ENCODE measurements at regions not wholly inside any gene's neighbourhood (a gene's known extent, or its start where the extent isn't known, plus 50 kb on each side); places are given as distances from the start of the nearest gene placed in this dataset.
A peak's percentile ranks its signal among the peaks of the same experiment; 100 is the strongest.

DNA sequence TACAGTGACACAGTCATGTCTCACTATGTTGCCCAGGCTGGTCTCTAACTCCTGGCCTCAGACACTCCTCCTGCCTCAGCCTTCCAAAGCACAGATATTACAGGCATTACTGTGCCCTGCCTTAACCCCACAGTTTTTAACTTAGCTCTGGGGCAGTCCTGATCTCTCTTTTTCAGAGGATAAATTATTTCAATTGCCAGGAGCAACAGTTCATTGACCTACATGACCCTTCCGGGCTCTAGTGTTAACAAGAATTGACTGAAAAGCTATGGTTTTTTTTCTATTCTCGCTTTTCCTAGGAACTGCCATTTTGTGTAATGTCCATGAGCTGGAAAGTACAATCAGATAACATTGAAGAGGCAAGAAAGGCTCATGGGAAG is 92.8 kb downstream of the HNRNPLL start:
- peaks cover 7% of the 10 kb centered on the region for H3K4me1 Mint-ChIP-seq
- H3K36me3 Mint-ChIP-seq: peaks cover 6% of the 10 kb centered on the region
- no peak overlapping the region for H3K4me3 Mint-ChIP-seq
- no peak for ATAC-seq
- no peaks in the 10 kb centered on the region for H3K27me3 Mint-ChIP-seq
- H3K9me3 Mint-ChIP-seq: peaks cover 4% of the 10 kb centered on the region
- no peak overlapping the region for H3K27ac Mint-ChIP-seq

DNA sequence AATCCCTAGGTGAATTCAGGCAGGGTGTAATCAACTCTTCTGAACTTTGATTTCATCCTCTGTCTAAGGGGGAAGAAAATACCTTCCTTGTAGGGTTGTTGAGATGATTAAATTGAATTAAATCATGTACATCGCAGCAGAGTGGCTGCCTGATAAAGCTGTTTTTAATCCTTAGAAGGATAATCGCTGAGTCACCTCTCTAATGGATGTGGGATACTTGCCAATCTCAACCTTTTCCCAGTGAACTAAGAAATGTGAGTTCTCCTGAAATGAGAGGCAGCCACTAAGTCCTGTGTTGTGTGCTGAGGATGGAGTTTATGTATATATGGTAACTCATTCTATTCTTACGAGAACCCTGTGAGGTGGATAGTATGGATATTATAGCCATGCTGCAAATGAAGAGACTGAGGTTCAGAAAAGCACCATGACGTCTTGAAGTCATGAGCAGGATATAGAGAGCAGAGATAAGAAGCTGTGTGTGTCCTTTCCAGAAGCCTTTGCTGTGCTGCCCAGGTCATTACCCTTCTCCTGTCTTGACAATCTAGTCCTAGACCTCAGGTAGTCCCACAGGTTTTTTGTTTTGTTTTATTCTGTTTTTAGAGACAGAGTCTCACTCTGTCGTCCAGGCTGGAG is 93.3 kb downstream of the HNRNPLL start:
- H3K4me3 Mint-ChIP-seq: no peak overlapping the region
- H3K4me1 Mint-ChIP-seq: peaks cover 9% of the 10 kb centered on the region
- H3K9me3 Mint-ChIP-seq: peaks cover 4% of the 10 kb centered on the region
- no peak overlapping the region for H3K27ac Mint-ChIP-seq
- H3K27me3 Mint-ChIP-seq: no peaks in the 10 kb centered on the region
- ATAC-seq: no peak
- peaks cover 6% of the 10 kb centered on the region for H3K36me3 Mint-ChIP-seq

DNA sequence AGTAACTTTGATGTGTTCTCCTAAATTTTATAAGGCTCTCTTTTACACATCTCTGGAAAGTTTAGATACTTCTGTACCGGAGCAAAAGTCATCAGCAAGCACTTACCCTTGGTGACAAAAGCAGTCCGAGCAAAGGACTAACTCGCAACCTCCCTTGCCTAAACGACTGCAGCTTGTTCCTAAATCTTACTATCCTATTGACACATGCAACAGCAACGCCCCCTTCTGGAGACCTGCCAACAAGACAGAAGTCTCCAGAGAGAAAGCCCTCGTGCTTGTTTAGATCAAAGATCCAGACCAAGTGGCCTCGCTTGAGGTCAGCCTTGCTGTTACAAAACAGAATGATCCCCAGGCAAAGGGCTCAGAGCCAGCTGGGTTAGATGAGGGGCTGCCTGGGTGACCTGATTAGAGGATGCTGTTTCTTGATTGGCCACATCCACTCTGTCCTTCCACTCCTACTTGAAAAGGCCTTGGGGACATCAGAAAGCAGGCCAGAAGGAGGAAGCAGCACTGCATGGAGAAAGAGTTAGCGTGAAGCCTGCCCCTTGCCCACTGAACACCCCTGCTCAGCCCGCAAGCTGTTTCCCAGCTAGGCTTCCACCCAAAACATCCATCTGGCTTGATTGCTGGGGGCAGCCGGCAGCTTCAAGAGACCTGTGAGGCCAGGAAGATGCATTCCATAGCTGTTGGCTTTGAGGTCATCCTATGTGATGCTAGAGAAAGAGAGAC is 94.3 kb downstream of the HNRNPLL start:
- Mint-ChIP-seq H3K36me3 (peaks cover 6% of the 10 kb centered on the region), H3K27me3 (no peaks in the 10 kb centered on the region), H3K9me3 (peaks cover 4% of the 10 kb centered on the region), H3K27ac (peak overlapping the region; percentile 36), H3K4me3 (no peak overlapping the region), H3K4me1 (peaks cover 12% of the 10 kb centered on the region)
- peak; percentile 87 for ATAC-seq

DNA sequence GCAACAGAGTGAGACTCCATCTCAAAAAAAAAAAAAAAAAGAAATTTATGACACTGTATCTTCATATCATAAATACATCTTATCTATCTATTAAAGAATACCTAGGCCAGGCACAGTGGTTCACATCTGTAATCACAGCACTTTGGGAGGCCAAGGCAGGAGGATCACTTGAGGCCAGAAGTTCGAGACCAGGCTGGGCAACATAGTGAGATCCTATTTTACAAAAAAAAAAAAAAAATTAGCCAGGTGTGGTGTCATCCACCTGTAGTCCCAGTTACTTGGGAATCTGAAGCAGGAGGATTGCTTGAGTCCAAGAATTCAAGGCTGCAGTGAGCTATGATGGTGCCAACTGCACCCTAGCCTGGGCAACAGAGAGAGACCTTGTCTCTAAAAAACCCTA is 95.0 kb downstream of the HNRNPLL start:
- Mint-ChIP-seq H3K27me3 (no peaks in the 10 kb centered on the region), H3K4me1 (peaks cover 12% of the 10 kb centered on the region), H3K9me3 (peaks cover 4% of the 10 kb centered on the region), H3K27ac (no peak overlapping the region), H3K4me3 (no peak overlapping the region), H3K36me3 (peaks cover 7% of the 10 kb centered on the region)
- no peak for ATAC-seq

DNA sequence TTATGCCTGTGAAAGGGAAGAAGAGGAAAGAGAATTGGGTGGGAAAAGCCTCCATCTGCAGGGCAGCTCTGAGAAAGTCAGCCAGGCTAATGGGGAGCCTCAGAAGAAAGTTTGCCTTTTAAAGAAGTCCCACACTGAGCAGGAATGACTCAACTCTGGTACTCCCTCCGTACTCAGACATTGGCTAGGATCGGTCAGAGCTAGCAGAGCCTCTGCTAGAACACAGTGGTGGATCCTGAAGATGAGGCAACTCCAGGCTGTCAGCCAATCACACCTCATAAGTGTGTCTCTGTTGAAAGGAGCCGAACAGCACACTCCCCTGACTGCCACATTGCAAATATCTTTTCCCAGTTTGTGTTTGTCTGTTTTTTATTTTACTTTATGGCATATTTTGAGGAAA is 96.9 kb downstream of the HNRNPLL start:
- no peak overlapping the region for H3K4me3 Mint-ChIP-seq
- no peak for ATAC-seq
- H3K27me3 Mint-ChIP-seq: no peaks in the 10 kb centered on the region
- H3K27ac Mint-ChIP-seq: no peak overlapping the region
- H3K4me1 Mint-ChIP-seq: peaks cover 12% of the 10 kb centered on the region
- H3K36me3 Mint-ChIP-seq: peaks cover 19% of the 10 kb centered on the region
- H3K9me3 Mint-ChIP-seq: peaks cover 11% of the 10 kb centered on the region

DNA sequence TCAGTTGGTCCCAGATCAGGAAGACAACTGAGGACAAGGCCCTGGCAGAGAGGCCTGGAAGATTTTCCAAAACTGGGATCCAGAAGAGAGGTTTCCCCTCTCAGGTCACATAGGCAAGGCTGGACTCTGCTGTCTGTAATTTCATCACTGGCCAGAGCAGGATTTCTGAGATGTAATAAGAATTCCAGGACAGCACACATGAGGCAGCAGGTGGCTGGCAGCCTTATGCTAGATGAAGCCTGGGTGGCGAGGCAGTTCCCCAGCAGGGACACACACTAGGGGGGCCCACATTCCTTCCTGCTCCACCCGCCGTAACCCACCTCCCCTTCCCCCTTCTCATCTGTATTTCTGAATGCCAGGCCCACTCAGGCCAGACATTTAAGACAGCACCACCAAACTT is 98.6 kb downstream of the HNRNPLL start:
- peaks cover 11% of the 10 kb centered on the region for H3K9me3 Mint-ChIP-seq
- ATAC-seq: no peak
- H3K4me3 Mint-ChIP-seq: no peak overlapping the region

DNA sequence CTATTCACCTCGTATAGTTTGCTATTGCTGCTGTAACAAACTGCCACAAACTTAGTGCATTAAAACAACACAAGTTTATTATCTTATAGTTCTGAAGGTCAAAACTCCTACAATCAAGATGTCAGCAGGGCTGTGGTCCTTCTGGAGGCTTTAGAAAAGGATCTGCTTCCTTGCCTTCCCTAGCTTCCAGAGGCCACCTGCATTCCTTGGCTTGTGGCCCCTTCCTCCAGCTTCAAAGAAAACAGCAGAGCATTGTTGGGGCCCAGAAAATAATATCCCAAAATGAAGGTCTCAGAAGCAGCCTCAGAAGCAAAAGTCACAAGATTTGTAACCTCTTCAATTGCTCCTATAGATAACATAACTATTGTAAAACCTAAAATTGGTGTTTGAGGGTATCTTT is 100.6 kb downstream of the HNRNPLL start:
- no peaks in the 10 kb centered on the region for H3K27me3 Mint-ChIP-seq
- no peak overlapping the region for H3K27ac Mint-ChIP-seq
- H3K4me1 Mint-ChIP-seq: peaks cover 15% of the 10 kb centered on the region
- peaks cover 11% of the 10 kb centered on the region for H3K9me3 Mint-ChIP-seq
- peaks cover 19% of the 10 kb centered on the region for H3K36me3 Mint-ChIP-seq
- ATAC-seq: no peak
- no peak overlapping the region for H3K4me3 Mint-ChIP-seq

More for the DNA sequence above, 98.6 kb downstream of the HNRNPLL start:
- Mint-ChIP-seq H3K27ac (no peak overlapping the region), H3K4me1 (peaks cover 12% of the 10 kb centered on the region), H3K27me3 (no peaks in the 10 kb centered on the region), H3K36me3 (peaks cover 19% of the 10 kb centered on the region)

DNA sequence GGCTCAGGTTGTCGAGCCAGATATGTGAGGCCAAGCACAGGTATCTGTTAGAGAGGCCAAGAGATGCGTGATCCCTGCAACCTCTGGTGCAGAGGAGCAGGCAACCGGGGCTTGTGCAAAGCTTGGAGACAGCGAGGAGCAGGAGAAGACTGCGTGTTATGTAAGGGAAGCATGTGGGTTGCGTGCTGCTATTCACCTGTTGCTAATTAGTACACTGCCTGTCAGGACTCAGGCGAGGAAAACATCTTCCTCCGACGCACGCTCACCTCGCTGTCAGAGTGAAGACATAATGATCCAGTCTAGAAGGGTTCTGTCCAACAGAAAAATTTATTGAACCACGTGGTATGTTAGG is 102.5 kb downstream of the HNRNPLL start:
- no peak for ATAC-seq
- Mint-ChIP-seq H3K4me3 (no peak overlapping the region), H3K36me3 (peaks cover 13% of the 10 kb centered on the region), H3K27me3 (no peaks in the 10 kb centered on the region), H3K4me1 (peaks cover 15% of the 10 kb centered on the region), H3K9me3 (peaks cover 7% of the 10 kb centered on the region), H3K27ac (no peak overlapping the region)

DNA sequence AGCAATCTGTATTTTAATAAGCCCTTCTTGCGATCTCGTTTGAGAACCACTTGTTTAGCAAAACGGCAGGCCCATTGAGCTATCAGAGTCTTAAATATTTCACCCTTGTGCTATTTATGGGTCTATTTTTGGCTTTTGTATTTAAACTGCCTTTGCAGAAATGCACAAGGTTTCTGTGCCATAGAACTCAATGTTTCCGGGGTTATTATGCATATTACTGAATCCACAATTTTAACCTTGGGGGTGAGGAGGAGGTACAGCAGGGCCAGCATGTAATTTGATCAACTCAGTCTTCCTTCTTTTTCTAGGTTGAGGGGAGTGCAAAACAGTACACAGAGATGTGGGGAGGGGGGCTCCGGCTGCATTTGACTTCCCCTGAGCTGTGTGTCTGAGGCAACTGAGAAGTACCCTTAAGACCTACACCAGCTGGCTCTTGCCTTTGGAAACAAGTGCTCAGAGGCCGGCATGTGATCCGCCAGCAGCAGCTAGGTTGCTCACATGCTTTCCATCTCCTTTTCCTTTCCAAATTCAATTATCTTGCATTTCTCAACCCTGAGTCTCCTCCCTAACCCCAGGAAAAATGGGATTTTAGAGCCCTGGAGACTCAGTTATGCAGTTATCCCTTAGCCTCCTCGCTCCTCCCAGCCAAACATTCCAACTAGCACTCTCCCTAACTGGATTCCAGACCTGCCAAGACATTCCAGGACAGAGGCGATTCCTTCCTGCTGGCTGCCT is 103.0 kb downstream of the HNRNPLL start:
- Mint-ChIP-seq H3K36me3 (peaks cover 13% of the 10 kb centered on the region), H3K9me3 (peaks cover 7% of the 10 kb centered on the region), H3K4me1 (peaks cover 15% of the 10 kb centered on the region), H3K27me3 (no peaks in the 10 kb centered on the region), H3K27ac (no peak overlapping the region), H3K4me3 (no peak overlapping the region)
- no peak for ATAC-seq

DNA sequence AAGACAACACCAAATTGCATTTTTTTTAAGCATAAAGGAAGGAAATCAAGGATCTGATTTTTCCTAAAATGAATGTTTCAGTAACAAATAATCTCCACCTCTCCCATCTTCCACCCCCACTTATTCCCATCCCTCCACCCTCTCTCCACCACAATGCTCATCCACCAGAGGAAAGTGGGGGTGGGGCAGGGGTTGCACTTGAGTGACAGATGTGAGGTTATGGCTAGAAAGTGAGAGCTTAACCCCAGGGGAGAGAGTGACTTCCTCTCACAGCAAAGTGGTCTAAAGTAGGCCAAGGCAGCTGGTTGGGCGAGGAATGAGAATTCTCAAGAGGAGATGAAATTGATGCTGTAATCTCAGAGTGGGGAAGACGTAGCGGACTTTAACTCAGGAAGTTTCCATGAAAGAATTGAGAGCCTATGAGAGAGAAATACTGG is 104.7 kb downstream of the HNRNPLL start:
- Mint-ChIP-seq H3K4me1 (peaks cover 10% of the 10 kb centered on the region), H3K4me3 (peak overlapping the region; percentile 49), H3K9me3 (peaks cover 10% of the 10 kb centered on the region), H3K27me3 (no peaks in the 10 kb centered on the region), H3K36me3 (peaks cover 13% of the 10 kb centered on the region), H3K27ac (peak overlapping the region; percentile 38)
- ATAC-seq: peak; percentile 85

DNA sequence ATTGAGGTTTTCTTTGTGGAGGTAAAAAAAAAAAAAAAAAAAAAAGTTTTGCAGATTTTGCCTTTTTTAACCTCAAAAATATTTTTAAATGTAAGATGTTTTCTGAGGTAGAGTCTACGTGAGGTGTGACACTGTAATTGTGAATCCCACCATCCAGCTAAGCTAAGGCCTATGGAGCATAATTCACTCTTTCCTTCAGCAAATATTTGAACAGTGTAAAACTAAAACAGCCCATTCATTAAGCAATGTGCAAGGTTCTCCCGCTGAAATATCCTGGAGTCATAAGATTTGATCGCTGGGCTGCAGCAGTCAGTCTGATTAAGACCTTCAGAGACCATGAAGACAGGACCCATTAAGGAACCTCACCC is 105.1 kb downstream of the HNRNPLL start:
- Mint-ChIP-seq H3K27ac (no peak overlapping the region), H3K4me1 (peaks cover 10% of the 10 kb centered on the region), H3K36me3 (peaks cover 12% of the 10 kb centered on the region), H3K4me3 (no peak overlapping the region), H3K27me3 (no peaks in the 10 kb centered on the region), H3K9me3 (peaks cover 10% of the 10 kb centered on the region)
- ATAC-seq: no peak

DNA sequence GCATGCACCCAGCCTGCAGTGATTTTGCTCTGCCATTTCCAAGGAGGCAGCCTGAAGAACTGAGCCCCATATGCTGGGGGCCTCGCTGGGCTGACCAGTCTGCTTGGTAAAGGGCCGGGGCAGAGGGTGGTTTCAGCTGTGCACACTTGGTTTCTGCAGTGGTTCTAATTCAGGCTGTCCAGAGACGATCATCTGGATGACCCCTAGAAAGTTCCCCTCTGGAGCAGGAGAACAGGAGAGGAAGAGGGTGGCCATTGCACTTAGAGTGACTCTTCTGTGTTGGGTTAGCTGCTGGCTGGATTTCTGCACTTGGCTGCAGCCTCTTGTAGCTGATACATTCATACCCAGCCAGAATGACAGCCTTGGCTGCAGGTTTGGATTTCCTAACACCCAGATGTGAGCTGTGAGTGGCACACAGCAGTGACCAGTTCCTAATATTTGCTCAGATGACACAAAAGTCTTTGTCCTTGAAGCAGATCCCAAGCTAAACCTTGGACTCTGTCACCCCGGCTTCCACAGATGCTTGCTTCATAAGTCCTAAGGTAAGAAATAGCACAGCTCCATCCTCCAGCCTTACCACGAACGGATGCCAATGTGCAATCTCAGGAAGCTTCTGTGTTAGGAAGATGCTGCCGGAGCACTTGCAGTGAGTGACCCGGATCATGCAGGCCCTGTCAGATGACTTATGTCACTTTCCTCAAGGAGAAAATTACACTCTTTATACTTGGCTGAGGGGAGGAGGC is 105.6 kb downstream of the HNRNPLL start:
- Mint-ChIP-seq H3K27ac (no peak overlapping the region), H3K4me3 (no peak overlapping the region), H3K36me3 (peaks cover 6% of the 10 kb centered on the region), H3K9me3 (peaks cover 7% of the 10 kb centered on the region), H3K27me3 (no peaks in the 10 kb centered on the region), H3K4me1 (peaks cover 10% of the 10 kb centered on the region)
- ATAC-seq: no peak

DNA sequence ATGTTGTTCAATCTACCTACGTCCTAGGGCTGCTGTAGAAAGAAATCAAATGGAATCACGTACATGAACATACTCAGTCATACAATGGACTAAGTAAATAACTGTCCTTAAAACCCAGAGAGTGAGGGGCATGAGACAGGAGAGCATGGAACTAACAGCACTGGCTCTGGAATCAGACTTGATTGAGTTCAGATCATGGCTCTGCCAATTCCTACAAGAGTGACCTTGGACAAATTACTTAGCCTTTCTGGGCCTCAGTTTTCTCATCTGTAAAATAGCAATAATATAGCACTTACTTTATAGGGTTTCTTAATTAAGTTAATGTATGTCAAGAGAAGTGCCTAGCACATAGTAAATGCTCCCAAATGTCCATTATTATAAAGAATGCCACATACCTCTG is 106.8 kb downstream of the HNRNPLL start:
- H3K4me1 Mint-ChIP-seq: peaks cover 10% of the 10 kb centered on the region
- no peaks in the 10 kb centered on the region for H3K27me3 Mint-ChIP-seq
- ATAC-seq: no peak
- H3K36me3 Mint-ChIP-seq: no peaks in the 10 kb centered on the region
- no peak overlapping the region for H3K4me3 Mint-ChIP-seq
- peaks cover 4% of the 10 kb centered on the region for H3K9me3 Mint-ChIP-seq
- no peak overlapping the region for H3K27ac Mint-ChIP-seq

DNA sequence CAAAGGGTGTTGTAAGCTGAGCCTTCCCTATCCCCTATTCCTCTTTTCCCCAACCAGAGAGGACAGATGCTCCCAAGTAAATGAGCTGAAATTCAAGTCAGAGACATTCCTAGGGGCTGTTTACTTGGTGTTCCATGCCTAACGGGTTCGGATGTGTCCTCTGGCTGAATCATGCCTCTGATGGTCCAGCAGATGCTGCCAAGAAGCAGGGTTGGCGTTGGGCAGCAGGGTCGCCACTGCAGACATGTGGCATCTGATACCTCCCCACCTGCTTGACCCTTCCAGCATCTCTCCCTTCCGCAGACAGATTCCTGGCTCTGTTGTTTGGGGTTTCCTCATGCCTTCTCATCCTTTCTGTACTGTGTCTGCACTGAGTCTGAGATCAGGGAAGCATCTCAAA is 108.3 kb downstream of the HNRNPLL start:
- Mint-ChIP-seq H3K4me1 (peaks cover 10% of the 10 kb centered on the region), H3K36me3 (no peaks in the 10 kb centered on the region), H3K9me3 (peaks cover 4% of the 10 kb centered on the region), H3K4me3 (no peak overlapping the region), H3K27me3 (no peaks in the 10 kb centered on the region), H3K27ac (no peak overlapping the region)
- no peak for ATAC-seq

DNA sequence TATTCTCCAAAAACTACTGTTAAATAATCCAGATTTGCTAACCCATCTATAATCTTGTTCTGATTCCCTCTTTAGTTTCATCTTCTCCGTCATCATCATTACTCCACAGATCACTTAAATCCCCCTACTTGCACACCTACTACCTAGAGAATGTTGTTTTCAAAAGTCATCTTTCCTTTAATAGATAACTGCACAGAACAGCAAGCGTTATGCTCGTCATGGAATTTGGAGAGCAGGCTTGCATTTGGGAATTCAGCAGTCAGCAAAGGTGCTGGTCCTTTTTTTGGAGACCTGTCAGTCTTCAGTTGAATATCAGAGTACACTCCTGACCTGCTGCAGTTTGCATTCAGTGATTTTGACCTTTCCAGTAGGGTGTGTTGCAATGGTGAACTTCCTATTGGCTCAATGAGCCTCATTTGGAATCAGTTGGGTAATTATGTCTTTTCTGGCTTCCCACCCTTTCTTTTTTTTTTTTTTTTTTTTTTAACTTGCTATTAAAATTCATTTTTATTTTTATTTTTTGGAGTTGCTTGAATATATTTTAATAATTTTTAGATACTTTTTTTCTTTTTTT is 110.6 kb downstream of the HNRNPLL start:
- no peaks in the 10 kb centered on the region for H3K4me1 Mint-ChIP-seq
- ATAC-seq: no peak
- peaks cover 4% of the 10 kb centered on the region for H3K9me3 Mint-ChIP-seq
- H3K27me3 Mint-ChIP-seq: no peaks in the 10 kb centered on the region
- H3K36me3 Mint-ChIP-seq: no peaks in the 10 kb centered on the region
- no peak overlapping the region for H3K4me3 Mint-ChIP-seq
- no peak overlapping the region for H3K27ac Mint-ChIP-seq

All from stimulated activated memory B cell treated with anti-CD40 and anti-IgM and Interleukin-4, amounts not matched to agents 10 μg/mL and 1 μg/mL and 100 μg/mL, for 72 hours (primary cell).